Peyer's patch (tissue), 4 donors: ENCODE measurements at regions not wholly inside any gene's neighbourhood (a gene's known extent, or its start where the extent isn't known, plus 50 kb on each side); places are given as distances from the start of the nearest gene placed in this dataset.

Source experiments
- POLR2A ChIP-seq, 2 donors: fragments of 450-650 bp; IDR thresholded peaks; one replicate each; pipeline ENCODE4 v1.5.1; 2017; ENCODE audit warnings: antibody characterized with exemption in 2 of 2, mild to moderate bottlenecking in 2 of 2, moderate library complexity in 2 of 2
- TF ChIP-seq, protein P1 (sequence below), 6 experiments: fragments of 450-650 bp in 4 of 6; fragments of 200-600 bp in 2 of 6; sonication (generic) in 1 of 6; IDR thresholded peaks; one replicate each; pipeline ENCODE4 v1.5.1; 2017 to 2019; ENCODE audit warnings: antibody characterized with exemption in 6 of 6, mild to moderate bottlenecking in 3 of 6, moderate library complexity in 1 of 6

DNA sequence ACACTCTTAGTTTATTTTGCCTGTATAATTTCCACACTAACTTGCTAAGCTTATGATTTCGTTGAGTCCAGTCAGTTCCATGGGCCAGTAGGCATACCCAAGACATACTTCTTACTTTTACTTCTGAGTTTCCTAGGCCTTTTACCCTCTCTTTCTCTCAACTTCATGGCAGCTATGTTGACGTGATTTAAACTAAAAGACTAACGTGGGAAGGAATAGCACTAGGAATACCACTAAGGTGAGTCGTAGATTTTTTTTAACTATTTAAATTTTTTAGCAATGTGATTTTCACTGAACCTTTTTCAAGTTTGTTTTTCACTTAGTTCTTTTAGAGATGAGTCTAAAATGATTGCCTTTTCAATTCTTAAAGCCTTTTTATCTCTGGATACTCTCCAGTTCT is 793.5 kb upstream of the NOVA1 start:
- TF ChIP-seq POLR2A (IDR thresholded peaks at IDR 0.05) = no peak
- TF ChIP-seq, protein P1, sequence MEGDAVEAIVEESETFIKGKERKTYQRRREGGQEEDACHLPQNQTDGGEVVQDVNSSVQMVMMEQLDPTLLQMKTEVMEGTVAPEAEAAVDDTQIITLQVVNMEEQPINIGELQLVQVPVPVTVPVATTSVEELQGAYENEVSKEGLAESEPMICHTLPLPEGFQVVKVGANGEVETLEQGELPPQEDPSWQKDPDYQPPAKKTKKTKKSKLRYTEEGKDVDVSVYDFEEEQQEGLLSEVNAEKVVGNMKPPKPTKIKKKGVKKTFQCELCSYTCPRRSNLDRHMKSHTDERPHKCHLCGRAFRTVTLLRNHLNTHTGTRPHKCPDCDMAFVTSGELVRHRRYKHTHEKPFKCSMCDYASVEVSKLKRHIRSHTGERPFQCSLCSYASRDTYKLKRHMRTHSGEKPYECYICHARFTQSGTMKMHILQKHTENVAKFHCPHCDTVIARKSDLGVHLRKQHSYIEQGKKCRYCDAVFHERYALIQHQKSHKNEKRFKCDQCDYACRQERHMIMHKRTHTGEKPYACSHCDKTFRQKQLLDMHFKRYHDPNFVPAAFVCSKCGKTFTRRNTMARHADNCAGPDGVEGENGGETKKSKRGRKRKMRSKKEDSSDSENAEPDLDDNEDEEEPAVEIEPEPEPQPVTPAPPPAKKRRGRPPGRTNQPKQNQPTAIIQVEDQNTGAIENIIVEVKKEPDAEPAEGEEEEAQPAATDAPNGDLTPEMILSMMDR (IDR thresholded peaks at IDR 0.05) = no peak
